Right lobe of liver (tissue), 6 donors: ENCODE measurements at regions not wholly inside any gene's neighbourhood (a gene's known extent, or its start where the extent isn't known, plus 50 kb on each side); places are given as distances from the start of the nearest gene placed in this dataset.

Experiments used
- ATAC-seq, 4 donors: fragments of 200-7000 bp; cut with Tn5 transposase; one replicate each; pipeline ENCODE4 v1.9.1; 2020; ENCODE audit warnings: mild to moderate bottlenecking in 4 of 4, moderate library complexity in 4 of 4
- DNase-seq, 3 donors: peaks; one replicate each; pipeline ENCODE4 v3.0.0-alpha.2; 2020
- H3K27ac ChIP-seq, 3 donors: fragments of 200-600 bp; one replicate each; pipeline ENCODE4 v1.8.0; 2022
- H3K27me3 ChIP-seq, 2 donors: fragments of 200-600 bp; one replicate each; pipeline ENCODE4 v1.8.0; 2022
- H3K36me3 ChIP-seq, 4 donors: fragments of 200-600 bp; sonication (generic) in 1 of 4; one replicate each; pipeline versions ENCODE4 v1.5.1 to v1.8.0; 2017 to 2022; ENCODE audit warnings: control low read depth in 1 of 4
- H3K4me1 ChIP-seq, 4 donors: fragments of 200-600 bp; sonication (generic) in 1 of 4; one replicate each; pipeline versions ENCODE4 v1.5.1 to v1.8.0; 2017 to 2022; ENCODE audit warnings: control low read depth in 1 of 4
- H3K4me3 ChIP-seq, 3 donors: fragments of 200-600 bp; one replicate each; pipeline ENCODE4 v1.8.0; 2022
- H3K9me3 ChIP-seq, 4 donors: fragments of 200-600 bp; sonication (generic) in 1 of 4; one replicate each; pipeline versions ENCODE4 v1.5.1 to v1.8.0; 2017 to 2022; ENCODE audit warnings: control low read depth in 1 of 4
- POLR2A ChIP-seq: fragments of 450-650 bp; IDR thresholded peaks from one replicate; pipeline ENCODE4 v1.6.1; 2017; ENCODE audit warnings: antibody characterized with exemption, mild to moderate bottlenecking
- WGBS: methylation state at CpG from one replicate; pipeline ENCODE4 v1.1.6; 2018; ENCODE audit warnings: low coverage, low lambda C conversion rate; ENCODE audit not compliant: insufficient coverage; ENCODE audit errors: missing lambda C conversion rate; 5-methylcytosine and 5-hydroxymethylcytosine counted together
- intact Hi-C, 2 donors: fragments of 100-400 bp; cut with DNase I; formaldehyde crosslinking; loops; one replicate each; pipeline versions ENCODE4 v1.11.2 to v1.14.1; 2022
- TF ChIP-seq, protein P1 (sequence below), 4 donors: fragments of 200-600 bp in 3 of 4; fragments of 450-650 bp in 1 of 4; IDR thresholded peaks; one replicate each; pipeline versions ENCODE4 v1.5.1 to v1.8.0; 2016 to 2022; ENCODE audit warnings: antibody characterized with exemption in 4 of 4, mild to moderate bottlenecking in 2 of 4
- donor health status: DM: no; HTN: yes; CAD: no.
- donor health status: DM: no; HTN: no; CAD: no.
- donor health status: DM: no; HTN: no; CAD: no.
- donor health status: DM: no; HTN: yes; CAD: no.
- donor health status: DM: no; HTN: yes; CAD: no.

DNA sequence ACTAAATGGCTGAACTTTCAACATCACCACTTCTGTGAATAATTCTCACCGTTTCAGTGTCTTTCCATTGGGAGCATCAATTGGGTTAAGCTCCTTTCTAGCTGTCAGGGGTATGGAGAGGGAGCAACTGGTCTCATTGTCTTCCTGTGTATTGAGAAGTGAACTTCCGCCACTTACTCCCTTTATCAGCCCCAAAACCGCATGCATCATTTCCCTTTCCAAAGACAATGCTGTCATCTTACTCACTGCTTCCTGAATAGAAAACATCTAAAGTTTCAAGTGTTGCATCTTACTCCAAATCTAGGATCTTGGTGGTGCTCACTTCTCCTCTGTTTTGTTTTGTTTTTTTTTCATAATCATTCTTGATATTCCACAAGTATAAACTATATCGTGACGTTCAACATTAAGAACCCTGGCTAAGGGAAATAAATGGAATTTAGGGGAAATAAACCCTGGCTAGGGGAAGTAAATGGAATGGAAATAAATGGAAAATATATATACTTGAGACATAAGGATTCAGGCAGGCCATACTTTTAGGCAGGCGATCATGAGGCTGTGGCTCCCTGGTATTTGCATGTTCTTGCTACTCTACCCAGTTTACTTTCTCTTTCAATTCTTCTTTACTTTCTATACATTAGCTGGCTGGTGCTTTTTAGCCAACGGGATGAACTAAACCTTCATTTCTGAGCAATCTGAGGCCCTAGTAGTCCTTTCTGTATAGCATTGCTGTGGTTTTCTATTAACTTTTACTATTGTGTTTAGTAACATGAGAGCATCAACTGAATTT lies 371.9 kb downstream of the BMPER start:
- H3K27ac ChIP-seq: no peak overlapping the region

DNA sequence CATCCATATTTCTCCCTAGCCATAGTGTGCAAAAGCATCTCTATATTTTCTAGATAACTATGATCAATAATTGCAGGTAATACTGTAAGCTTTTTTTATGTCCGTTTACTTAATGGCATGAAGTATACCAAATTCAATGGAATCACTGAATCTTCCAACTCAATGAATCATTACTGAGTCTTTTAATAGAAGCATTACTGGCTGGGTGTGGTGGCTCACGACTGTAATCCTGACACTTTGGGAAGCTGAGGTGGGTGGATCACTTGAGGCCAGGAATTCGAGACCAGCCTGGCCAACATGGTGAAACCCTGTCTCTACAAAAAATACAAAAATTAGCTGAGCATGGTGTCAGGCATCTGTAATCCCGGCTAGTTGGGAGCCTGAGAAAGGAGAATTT lies 372.5 kb downstream of the BMPER start:
- no peak for ATAC-seq
- no peaks in the 10 kb centered on the region for H3K4me1 ChIP-seq
- H3K27me3 ChIP-seq: no peaks in the 10 kb centered on the region
- WGBS: 64% methylated on average over 3 of the region's 4 CpGs
- no peak for TF ChIP-seq POLR2A
- TF ChIP-seq, protein P1, sequence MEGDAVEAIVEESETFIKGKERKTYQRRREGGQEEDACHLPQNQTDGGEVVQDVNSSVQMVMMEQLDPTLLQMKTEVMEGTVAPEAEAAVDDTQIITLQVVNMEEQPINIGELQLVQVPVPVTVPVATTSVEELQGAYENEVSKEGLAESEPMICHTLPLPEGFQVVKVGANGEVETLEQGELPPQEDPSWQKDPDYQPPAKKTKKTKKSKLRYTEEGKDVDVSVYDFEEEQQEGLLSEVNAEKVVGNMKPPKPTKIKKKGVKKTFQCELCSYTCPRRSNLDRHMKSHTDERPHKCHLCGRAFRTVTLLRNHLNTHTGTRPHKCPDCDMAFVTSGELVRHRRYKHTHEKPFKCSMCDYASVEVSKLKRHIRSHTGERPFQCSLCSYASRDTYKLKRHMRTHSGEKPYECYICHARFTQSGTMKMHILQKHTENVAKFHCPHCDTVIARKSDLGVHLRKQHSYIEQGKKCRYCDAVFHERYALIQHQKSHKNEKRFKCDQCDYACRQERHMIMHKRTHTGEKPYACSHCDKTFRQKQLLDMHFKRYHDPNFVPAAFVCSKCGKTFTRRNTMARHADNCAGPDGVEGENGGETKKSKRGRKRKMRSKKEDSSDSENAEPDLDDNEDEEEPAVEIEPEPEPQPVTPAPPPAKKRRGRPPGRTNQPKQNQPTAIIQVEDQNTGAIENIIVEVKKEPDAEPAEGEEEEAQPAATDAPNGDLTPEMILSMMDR (IDR thresholded peaks at IDR 0.05): no peak
- no peaks in the 10 kb centered on the region for H3K9me3 ChIP-seq
- H3K27ac ChIP-seq: no peak overlapping the region
- H3K4me3 ChIP-seq: no peak overlapping the region
- intact Hi-C loops: no loop called here
- no peaks in the 10 kb centered on the region for H3K36me3 ChIP-seq
- DNase-seq: no peak

More for the DNA sequence above, 371.9 kb downstream of the BMPER start:
- TF ChIP-seq, protein P1 (IDR thresholded peaks at IDR 0.05): no peak
- TF ChIP-seq POLR2A: no peak
- H3K4me1 ChIP-seq: no peaks in the 10 kb centered on the region
- H3K27me3 ChIP-seq: no peaks in the 10 kb centered on the region
- no peak overlapping the region for H3K4me3 ChIP-seq
- no peaks in the 10 kb centered on the region for H3K36me3 ChIP-seq
- peak; percentile 32 to 81 (median 60) for ATAC-seq
- intact Hi-C loops: no loop called here
- WGBS: 48% methylated on average over 7 of the region's 7 CpGs
- DNase-seq: no peak
- H3K9me3 ChIP-seq: no peaks in the 10 kb centered on the region

GRCh38 chr7:34281260-34281659 lies 375.9 kb downstream of the BMPER start:
- WGBS: 83% methylated on average over 1 of the region's 1 CpG
- Histone ChIP-seq H3K36me3 (no peaks in the 10 kb centered on the region), H3K27ac (no peak overlapping the region), H3K27me3 (no peaks in the 10 kb centered on the region), H3K4me1 (no peaks in the 10 kb centered on the region), H3K4me3 (no peak overlapping the region), H3K9me3 (no peaks in the 10 kb centered on the region)
- no peak for TF ChIP-seq POLR2A
- TF ChIP-seq, protein P1 (IDR thresholded peaks at IDR 0.05): no peak
- DNase-seq: no peak
- no peak for ATAC-seq
- intact Hi-C loops: no loop called here

DNA sequence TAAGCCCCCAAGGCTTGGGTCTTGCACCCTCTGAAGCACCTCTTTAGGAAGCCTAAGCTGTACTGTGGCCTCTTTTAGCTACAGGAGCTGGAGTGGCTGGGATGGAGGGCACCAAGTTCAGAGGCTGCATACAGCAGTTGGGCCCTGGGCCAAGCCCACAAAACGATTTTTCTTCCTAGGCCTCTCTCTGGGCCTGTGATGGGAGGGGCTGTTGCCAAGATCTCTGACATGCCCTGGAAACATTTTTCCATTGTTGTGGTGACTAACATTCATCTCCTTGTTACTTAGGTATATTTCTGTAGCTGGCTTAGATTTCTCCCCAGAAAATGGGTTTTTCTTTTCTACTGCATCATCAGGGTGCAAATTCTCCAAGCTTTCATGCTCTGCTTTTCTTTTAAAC lies 375.7 kb upstream of the NPSR1 start:
- WGBS: no CpG with 5 or more reads among the region's 1 CpG
- Histone ChIP-seq H3K27ac (no peak overlapping the region), H3K36me3 (no peaks in the 10 kb centered on the region), H3K9me3 (no peaks in the 10 kb centered on the region), H3K27me3 (no peaks in the 10 kb centered on the region), H3K4me1 (no peaks in the 10 kb centered on the region), H3K4me3 (no peak overlapping the region)
- intact Hi-C loops: no loop called here
- TF ChIP-seq, protein P1 (IDR thresholded peaks at IDR 0.05): no peak
- TF ChIP-seq POLR2A: no peak
- DNase-seq (no peak), ATAC-seq (no peak)
